ENCODE measurements at regions not wholly inside any gene's neighbourhood (a gene's known extent, or its start where the extent isn't known, plus 50 kb on each side); places are given as distances from the start of the nearest gene placed in this dataset.
"Not testable (repeated sequence)": the region's sequence is repeated elsewhere in the genome, so short reads cannot be mapped to it uniquely, and the experiment has no call there.

DNA sequence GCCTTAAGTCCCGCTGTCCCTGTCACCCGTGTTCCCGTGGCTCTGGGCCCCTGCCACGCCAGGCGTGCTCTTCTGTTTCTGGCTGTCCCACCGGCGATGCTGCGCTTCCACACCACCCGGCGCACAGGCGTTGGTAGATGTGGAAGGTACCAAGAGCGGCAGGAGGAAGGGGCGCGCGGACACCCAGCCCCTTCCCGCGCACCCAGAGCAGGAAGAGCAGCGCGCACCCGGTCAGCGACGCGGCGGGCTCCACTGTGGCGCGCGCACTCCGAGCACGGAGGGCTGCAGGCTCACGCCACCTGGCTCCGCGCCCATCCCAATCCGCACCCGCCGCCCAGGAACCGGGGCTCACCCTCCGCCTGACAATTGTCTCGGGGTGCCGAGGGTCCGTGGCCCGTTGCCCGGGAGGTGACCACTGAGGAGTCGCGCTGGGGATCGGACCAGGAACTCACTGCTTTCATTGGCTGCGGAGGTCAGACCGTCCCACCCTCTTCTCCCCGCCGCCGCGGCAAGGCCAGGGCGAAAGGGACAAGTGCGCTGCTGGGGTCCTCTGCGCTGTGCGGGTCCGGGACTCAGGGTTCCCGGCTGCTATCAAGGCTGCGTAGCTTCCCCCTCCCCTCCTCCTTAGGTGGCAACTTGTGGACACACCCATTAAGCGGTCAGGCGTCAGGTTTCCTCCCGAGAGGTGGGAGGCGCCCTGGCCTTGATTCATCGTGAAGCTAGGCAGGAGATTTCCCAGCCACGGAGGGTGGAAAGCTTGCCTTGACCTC, 121.6 kb upstream of the ZNF92 start:
- DNase-seq (ENCODE audit: low read depth), result no peak

DNA sequence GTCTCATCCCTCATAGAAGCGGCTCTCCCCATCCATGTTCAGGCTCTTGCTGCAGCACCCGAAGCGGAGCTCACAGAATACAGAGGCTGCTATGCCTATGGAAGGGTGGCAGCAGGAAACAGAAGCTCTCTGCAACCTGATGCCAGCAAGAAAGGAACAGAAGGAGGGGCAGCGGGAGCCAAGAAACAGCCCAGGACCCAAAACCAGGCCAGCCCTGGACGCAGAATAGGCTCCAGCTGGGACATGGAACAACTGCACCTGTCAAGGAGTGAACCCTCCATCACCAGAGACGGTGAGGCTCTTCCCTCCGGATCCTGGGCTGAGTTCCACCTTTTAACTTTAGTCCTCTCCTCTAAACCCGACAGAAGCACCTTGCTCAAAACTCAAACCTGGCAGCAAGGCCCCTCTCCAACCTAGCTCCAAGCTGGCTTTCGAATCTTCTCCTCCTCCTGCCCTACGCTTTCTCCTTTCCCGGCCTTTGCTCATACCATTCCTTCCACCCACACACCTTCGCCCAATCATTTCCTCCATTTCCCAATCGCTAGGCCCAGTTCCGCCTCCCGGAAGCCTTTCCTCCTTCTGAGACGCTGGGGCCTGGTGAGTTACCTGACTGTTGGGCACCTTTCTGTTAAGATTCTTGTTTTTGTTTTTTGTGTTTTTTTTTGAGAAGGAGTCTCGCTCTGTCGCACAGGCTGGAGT, 122.8 kb upstream of the ZNF92 start:
- DNase-seq (ENCODE audit: low read depth), result no peak

DNA sequence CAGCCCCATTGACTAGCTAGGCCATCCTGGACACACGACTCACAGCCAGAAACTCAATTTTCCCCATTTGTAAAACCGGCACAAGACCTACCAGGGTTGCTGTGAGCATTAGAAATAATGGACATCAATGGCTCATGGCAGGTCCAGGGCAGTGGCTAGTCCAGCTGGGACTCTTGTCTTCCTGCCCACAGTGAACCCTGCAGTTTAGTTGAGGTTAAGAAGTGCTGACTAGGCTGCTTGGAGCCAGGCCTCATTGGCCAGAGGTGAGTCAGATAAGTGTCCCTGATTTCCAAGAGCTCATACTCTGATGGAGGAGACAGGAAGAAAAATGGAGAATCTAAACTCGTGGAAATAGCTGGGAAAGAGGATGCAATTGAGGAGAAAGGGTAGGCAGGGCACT, 123.4 kb upstream of the ZNF92 start:
- no peak for DNase-seq (ENCODE audit: low read depth)

DNA sequence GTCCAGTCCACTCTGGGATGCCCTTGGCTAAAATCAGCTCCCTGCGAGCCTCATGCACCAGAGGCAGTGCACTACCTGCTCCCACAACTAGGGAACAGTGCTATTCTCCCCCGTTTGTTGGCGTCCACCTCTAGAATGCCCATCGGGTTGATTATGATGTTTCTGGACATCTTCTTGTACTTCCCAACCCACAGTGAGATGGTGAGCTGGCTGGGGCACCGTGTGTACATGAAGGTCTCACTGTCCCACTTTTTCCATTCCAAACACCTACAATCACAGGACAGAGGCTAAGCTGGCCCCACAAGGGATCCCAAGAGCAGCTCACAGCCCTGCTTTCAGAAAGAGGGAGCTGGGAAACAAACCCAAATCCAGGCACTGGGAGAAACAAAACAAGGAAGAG, 126.2 kb upstream of the ZNF92 start:
- no peak for DNase-seq (ENCODE audit: low read depth)

DNA sequence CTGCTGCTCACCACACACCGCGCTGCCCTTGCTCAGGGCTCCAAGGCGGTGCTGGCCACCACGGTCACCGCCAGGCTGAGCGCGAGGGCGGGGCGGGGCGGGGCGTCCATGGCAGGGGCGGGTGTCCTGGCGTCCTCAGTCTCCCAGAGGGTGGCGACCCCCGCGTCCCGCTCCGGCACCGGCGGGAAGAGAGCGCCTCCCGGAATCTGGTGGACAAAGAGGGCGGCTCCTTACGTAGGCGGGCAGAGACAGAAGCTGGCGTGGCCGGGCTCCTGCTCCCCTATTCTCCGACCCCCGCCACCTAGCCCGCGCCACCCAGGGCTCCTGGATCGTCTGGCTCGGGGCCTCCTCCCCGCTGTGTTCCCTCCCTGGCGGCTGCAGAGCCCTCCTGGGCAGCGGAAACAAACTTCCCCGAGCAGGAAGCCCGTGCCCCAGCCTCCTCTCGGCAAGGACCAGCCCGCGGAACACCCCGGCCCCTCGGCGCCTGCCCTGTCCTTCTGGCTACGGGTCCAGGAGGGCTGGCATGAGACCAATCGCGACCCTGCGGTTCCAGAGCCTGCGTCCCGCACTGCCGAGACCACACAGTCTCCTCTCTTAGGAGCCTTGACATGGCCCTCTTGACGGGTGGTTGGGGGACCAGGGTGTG, 133.8 kb upstream of the ZNF92 start:
- no peak for DNase-seq (ENCODE audit: low read depth)

DNA sequence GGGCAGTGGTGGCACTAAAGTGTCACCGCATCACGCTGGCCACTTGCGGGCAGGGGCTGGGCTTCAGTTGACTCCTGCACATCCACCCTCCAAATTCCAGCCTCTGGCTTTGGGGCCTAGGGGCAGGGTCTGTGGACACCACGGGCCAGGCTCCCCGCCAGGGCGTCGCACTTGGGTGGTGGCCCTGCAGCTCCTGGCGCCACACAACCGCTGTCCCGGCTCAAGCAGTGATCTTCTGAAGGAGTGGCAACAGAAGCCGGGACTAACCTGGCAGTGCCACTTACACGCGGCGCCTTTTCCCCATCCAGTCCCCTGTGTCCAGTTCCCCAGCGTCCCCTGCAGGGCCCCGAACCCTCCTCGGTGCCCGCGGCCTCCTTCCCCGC, 134.3 kb upstream of the ZNF92 start:
- no peak for DNase-seq (ENCODE audit: low read depth)

DNA sequence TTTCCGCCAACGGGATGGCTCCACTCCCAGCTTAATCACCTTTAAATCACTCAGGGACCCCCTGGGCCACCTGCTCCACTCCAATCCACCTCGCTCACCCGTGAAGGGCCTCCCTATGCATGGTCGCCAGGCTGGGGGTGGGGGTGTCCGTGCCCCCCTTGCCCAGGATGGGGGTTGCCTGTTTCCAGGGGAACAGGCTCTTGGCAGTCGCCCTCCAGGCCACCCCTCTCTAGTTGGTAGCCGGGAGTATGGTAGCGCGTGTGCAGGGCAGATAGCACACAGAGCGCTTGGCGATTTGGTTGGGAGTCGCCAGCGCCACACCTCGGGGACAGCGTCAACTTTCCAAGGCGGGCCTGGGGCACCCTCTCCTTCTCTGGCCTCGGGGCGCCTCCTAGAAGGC, 134.9 kb upstream of the ZNF92 start:
- DNase-seq (ENCODE audit: low read depth), result no peak

DNA sequence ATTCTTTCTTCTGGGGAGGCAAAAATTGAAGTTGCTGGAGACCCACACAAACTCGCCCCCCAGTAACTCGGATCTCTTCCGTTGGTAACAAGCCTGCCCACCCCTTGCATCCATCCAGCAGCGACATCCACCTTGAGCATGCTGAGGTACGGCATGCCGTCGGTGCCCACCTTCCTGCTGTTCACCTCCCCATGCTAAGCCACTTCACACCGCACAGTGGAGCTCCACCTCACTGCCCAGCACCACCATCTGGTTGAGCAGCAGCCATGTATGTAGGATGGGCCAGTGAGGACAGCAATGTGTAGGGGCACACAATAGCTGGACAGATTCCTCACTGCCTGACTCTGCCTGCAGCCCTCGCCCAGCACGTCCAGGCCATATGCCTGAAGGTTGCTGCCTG, 138.1 kb upstream of the ZNF92 start:
- no peak for DNase-seq (ENCODE audit: low read depth)

DNA sequence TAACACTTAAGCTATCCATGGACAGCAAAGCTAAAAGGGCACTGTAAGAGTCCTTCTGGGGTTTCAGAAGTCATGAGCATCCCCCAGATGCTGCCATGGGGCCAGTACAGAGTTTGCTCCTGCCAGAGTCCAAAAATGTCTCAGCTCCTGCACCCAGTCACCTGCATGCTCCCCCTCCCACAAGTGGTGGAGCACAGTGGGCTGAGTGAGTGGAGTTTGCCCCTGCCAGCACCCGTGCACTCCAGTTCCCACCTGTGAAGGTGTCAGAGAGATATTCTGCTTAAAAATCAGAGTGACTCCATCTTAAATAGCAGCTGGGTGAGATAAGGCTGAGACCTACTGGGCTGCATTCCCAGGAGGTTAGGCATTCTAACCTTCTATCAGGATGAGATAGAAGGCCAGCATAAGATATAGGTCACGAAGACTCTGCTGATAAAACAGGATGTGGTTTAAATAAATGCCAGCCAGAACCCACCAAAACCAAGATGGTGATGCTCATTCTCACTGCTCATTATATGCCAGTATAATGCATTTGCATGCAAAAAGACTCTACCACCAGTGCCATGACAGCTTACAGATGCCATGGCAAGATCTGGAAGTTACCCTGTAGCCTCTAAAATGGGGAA, 140.1 kb upstream of the ZNF92 start:
- DNase-seq (ENCODE audit: low read depth), result no peak

DNA sequence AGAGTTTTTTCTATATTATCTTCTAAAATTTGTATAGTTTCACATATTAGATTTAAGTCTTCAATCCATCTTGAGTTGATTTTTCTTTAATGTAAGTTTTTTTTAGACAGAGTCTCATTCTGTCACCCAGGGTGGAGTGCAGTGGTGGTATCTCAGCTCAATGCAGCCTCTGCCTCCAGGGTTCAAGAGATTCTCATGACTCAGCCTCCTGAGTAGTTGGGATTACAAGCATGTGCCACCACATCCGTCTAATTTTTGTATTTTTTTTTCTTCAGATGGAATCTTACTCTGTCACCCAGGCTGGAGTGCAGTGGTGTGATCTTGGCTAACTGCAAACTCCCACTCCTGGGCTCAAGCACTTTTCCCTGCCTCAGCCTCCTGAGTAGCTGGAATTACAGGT, 143.4 kb upstream of the ZNF92 start:
- no peak for DNase-seq (ENCODE audit: low read depth)

DNA sequence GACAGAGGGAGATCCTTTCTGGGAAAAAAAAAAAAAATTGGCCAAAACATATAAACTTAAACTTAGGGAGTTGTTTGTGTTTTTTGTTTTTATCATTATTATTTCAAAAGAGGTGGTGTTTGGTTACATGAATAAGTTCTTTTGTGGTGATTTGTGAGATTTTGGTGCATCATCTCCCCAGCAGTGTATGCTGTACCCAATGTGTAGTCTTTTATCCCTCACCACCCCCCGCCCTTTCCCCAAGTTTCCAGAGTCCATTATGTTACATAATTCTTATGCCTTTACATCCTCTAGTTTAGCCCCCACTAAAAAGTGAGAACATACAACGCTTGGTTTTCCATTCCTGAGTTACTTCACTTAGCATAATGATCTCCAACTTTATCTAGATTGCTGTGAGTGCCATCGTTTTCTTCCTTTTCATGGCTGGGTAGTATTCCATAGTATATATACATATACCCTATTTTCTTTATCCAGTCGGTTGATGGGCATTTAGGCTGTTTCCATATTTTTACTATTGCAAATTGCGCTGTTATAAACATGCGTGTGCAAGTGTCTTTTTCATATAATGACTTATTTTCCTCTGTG, 148.1 kb upstream of the ZNF92 start:
- DNase-seq (ENCODE audit: low read depth), result no peak

DNA sequence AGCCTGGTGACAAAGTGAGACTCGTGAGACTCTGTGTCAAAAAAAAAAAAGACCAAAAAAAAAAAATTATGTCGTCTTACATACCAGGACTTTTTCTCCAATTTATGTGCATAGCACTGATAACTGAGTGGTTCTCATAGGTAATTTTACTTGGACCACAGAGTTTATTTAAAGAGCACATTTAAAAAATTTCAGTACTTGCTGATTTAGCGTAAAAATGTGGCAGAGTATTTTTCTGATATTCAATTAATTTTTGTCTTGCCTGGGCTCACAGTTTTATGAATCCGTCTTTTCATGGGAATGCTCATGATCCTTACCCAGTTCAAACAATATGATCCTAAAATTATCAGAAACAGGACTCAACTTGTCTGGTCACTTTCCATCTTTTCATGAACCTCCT, 151.0 kb upstream of the ZNF92 start:
- no peak for DNase-seq (ENCODE audit: low read depth)

DNA sequence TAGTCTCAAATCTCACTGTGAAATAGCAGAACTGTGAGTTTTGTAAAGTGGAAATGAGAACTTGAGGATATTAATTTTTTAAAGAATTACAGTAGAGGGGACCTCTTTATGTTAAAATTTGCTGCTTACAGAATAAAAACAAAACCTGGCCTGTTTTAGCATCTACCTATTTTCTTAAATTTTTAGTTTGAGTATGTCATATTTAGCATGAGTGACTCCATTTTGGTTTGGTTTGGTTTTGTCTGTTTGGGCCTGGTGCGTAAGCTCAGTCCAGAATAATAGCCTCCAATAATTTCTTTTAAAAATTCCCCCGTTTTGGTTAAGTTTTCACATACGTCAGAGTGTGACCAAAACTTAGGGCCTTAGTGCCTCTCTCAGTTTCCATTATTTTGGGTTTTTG, 152.0 kb upstream of the ZNF92 start:
- DNase-seq (ENCODE audit: low read depth), result no peak

DNA sequence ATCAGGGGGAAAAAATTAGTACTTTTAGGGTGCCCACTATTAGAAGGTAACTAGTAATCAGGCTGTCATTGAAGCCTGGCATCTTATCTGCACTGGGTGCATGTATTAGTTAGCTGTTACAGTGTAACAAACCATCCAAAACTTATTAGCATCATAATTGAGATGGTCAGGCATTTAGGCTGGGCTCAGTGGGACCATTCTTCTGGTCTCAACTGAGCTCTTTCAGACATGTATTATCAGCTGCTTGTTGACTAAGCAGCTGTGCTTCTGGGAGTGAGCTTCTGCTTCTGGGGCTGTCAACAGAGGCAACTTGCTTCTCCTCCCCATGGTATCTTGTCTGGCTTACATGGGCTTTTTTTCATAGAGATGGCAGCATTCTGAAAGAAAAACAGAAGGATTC, 154.0 kb upstream of the ZNF92 start:
- DNase-seq (ENCODE audit: low read depth), result no peak

DNA sequence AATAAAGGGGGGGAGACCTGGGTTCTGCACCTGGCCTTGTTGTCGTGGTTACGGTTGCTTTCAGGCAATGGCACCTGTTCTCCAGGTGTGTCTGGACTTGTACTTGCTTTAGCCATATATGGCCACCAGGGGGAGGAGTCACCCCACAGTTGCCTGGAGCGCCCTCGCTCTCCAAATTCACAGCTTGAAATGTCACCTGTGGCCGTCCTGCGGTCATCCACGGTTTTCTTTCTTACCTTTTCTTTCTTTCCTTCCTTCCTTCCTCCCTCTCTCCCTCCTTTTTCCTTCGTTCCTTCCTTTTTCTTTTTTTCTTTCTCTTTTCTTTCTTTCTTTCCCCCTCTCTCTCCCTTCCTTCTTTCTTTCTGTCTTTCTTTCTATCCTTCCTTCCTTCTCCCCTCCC, 157.2 kb upstream of the ZNF92 start:
- DNase-seq (ENCODE audit: low read depth), result no peak

DNA sequence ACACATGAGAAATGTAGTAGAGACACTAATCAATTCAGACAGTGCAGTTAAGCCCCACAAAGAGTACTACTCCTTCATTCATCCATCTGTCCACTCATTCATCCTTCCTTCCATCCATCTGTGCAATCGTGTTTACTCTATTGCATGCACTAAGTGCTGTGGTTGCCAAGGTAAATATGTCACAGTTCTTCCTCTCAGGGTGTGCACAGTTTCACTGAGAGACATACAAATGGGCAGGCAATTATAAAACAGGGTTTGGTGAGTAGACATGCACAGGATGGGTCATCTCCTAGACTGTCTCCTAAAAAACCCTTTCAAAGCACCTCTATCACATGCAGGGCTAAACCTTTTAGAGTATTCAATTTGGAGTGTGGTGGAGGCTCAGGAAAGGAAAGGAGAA, 160.4 kb upstream of the ZNF92 start:
- DNase-seq (ENCODE audit: low read depth), result not testable (repeated sequence)

DNA sequence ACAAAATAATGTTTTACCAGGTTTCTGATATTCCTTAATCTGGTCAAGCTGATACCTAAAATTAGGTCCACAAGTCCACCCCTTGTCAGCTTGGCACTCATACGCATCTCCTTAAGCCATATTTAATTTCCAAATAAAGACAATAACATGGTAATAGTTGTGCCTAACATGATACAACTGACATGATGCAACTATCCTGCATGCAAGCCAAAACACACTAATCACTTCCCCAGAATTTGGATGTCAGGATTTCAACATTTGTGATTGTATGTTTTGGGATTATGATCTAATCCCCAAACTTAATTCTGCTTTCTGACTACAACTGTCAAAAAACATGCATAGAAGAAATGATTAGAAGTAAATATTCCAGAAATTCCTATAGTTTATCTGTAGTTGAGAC, 174.4 kb upstream of the ZNF92 start:
- DNase-seq (ENCODE audit: low read depth), result not testable (repeated sequence)

DNA sequence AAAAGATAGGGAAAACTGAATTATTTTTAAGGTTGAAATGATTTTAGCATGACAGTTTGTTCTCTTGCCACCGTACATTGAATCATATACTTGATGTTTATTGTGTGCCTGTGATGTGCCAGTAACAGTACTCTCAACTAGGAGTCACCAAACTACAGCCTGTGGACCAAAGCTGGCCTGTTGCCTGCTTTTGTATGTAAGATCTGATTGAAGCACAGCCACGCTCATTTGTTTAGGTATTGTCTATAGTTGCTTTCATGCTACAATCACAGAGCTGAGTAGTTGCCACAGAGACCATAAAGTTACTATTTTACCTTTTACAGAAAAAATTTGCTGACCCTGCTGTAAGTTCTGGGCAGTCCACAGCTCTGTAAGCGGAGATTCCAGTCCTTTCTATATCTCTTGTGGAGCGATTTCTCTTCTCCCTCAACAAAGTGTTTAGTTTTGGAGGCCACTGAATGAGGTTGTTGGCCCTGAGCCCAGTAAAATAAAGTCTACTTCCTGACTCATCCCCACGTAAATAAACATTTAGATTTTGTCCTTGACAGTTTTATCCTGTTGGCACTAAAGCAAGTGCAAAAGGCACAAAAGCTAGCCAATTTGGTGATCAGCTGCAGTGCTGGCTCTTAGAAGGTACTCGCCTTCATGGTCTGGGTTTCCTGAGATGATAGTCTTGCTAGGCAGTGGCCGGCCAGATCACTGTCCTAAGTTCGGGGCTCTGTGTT, 180.2 kb upstream of the ZNF92 start:
- DNase-seq (ENCODE audit: low read depth), result not testable (repeated sequence)

DNA sequence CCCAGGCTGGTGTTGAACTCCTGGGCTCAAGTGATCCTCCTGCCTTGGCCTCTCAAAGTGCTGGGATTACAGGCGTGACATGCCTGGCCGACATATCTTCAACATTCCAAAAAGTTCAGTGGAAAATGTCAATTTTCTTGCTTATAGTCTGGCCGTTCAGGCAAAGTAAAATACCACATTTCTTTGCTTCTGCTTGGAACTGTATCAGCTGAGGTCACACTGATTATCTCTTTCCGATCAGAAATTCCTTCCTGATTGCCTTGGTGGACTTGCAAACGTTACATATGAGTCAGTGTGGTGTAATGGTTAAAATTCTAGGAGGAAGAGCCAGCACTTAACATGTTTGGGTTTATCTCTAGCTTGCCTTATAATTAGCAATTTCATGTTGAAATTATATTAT, 170.6 kb upstream of the ERV3-1 start:
- not testable (repeated sequence) for DNase-seq (ENCODE audit: low read depth)

DNA sequence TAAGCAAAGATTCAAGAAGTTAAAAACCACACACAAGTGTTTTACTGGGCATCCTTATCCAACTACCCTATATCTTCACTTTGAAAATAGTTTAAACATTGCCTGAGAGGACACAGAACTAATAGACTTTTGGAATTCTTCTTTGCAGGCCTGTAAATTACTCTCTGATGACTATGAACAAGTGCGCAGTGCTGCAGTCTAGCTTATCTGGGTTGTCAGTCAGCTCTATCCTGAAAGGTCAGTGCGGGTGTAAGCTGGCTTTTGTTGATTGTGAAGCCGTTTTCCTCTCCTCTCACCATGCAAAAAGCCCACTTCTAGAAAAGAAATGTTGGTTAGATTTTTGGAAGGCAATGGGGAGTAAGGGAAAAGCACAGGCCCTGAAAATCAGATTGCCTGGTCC, 143.6 kb upstream of the ERV3-1 start:
- DNase-seq (ENCODE audit: low read depth), result not testable (repeated sequence)

DNA sequence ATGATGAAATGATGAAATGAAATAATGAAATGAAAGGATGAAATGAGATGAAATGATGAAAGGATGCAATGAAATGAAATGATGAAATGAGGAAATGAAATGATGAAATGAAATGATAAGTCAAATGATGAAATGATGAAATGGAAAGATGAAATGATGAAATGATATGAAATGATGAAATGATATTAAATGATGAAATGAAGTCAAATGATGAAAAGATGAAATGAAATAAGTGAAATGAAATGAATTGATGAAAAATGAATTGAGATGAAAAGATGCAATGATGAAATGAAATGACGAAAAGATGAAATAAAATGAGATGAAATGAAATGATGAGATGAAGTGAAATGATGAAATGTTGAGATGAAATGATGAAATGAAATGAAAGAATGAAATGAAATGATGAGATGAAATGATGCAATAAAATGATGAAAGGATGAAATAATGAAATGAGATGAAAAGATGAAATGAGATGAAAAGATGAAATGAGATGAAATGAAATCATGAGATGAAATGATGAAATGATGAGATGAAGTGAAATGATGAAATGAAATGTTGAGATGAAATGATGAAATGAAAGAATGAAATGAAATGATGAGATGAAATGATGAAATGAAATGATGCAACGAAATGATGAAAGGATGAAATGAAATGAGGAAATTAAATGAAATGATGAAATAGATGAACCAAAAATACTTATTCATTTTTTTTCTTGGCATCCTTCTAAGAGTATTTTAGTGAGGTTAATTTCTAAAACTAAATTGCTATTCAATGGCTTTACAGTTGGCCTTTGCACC, 139.8 kb upstream of the ERV3-1 start:
- not testable (repeated sequence) for DNase-seq (ENCODE audit: low read depth)

All from stimulated activated CD8-positive, alpha-beta memory T cell treated with anti-CD3 and anti-CD28 coated beads, Interleukin-4, amount 100 ng/mL, for 24 hours (primary cell).